HT-29 (cell line): ENCODE measurements at regions not wholly inside any gene's neighbourhood (a gene's known extent, or its start where the extent isn't known, plus 50 kb on each side); places are given as distances from the start of the nearest gene placed in this dataset.

ENCODE experiments used
- DNase-seq: peaks from one replicate; pipeline ENCODE4 v3.0.0-alpha.2; 2015; ENCODE audit warnings: low spot score

DNA sequence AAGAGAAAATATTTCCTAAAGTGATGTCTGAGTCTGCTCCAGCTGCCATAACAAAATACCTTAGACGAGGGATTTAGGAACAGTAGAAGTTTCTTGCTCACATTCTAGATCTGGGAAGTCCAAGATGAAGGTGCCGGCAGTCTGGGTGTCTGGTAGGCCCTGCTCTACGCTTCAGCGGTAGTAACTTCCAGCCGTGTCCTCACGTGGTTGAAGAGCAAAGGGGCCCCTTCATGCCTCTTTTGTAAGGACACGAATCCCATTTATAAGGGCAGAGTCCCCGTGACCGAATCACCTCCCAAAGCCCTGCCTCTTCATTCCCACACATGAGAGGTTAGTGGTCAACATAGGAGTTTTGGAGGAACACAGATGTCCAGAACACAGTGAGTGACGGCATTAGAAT, 52.2 kb upstream of the INPP5A start:
- DNase-seq: no peak

DNA sequence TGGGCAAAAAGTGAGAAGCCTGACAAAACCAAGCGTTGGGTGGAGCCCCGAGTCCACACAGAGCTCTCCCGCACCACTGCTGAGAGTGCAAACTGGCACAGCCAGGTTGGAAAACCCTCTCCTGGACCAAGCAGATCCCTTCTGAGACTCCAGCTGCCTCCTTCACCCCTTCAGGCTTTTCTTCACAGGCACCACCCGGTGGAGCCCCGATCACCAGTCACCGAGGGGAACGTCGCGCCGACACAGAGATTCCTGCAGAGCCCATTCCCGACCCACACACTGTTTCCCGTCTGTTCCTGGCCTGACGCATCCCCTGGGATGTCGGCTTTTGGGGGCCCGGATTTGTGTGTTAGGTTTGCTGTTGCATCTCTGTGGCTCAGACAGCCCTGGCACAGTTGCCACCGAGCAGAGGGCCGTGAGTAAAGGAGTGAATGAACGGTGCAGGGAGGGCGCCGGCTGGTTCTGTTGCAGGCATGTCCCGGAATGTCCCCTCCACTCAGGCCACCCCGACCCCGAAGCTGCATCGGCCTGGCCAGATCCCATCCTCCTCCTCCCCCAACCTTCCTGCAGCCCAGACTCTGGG, 51.0 kb upstream of the INPP5A start:
- no peak for DNase-seq

GRCh38 chr10:132487241-132488135, 50.1 kb upstream of the INPP5A start:
- DNase-seq: no peak
